PFSK-1 (cell line): ENCODE measurements at regions not wholly inside any gene's neighbourhood (a gene's known extent, or its start where the extent isn't known, plus 50 kb on each side); places are given as distances from the start of the nearest gene placed in this dataset.

Experiments used
- FOXP2 ChIP-seq: optimal IDR thresholded peaks from 2 replicates; pipeline ENCODE3; 2011; ENCODE audit warnings: borderline replicate concordance, control low read depth, inconsistent platforms; ENCODE audit not compliant: insufficient read depth; ENCODE audit errors: extremely low read length, extremely low read depth
- POLR2AphosphoS5 ChIP-seq: IDR thresholded peaks from 2 replicates; pipeline ENCODE4 v1.6.1; 2012; ENCODE audit warnings: low read depth, mild to moderate bottlenecking, control low read depth, low read length, moderate library complexity
- REST ChIP-seq, 2 experiments: IDR thresholded peaks; 2 replicates each; pipeline versions ENCODE4 v1.6.1 to v1.8.0; 2011 to 2012; ENCODE audit warnings: low read depth in 2 of 2, low read length in 2 of 2, control low read depth in 1 of 2, inconsistent platforms in 1 of 2, mild to moderate bottlenecking in 1 of 2, moderate library complexity in 1 of 2; ENCODE audit not compliant: insufficient read depth in 1 of 2
- SIN3A ChIP-seq: IDR thresholded peaks from 2 replicates; pipeline ENCODE4 v1.6.1; 2012; ENCODE audit warnings: mild to moderate bottlenecking, low read length, moderate library complexity, borderline replicate concordance; ENCODE audit not compliant: insufficient read depth
- TAF1 ChIP-seq: IDR thresholded peaks from 2 replicates; pipeline ENCODE4 v1.6.1; 2012; ENCODE audit warnings: low read length, control low read depth, borderline replicate concordance; ENCODE audit not compliant: insufficient read depth

GRCh38 chr15:35320158-35320780 lies 225.7 kb downstream of the DPH6 start:
- TF ChIP-seq FOXP2: no peak
- no peak for TF ChIP-seq TAF1
- TF ChIP-seq SIN3A: no peak
- no peak for TF ChIP-seq POLR2AphosphoS5
- TF ChIP-seq REST (IDR thresholded peaks at IDR 0.05; ENCODE audit: insufficient read depth in 1 of 2, low read depth in 2 of 2, low read length in 2 of 2): no peak

DNA sequence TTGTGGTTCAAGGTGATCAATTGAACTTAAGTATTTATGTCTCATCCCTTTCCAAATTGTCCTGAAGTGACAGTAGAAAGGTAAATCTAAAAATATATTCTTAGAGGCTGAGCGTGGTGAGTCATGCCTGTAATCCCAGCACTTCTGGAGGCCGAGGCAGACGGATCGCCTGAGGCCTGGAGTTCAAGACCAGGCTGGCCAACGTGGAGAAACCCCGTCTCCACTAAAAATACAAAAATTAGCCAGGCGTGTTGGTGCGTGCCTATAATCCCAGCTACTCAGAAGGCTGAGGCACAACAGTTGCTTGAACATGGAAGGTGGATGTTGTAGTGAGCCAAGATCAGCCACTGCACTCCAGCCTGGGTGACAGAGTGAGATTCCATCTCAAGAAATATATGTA lies 226.6 kb downstream of the DPH6 start:
- TF ChIP-seq SIN3A (no peak), TAF1 (no peak), FOXP2 (no peak), REST (IDR thresholded peaks at IDR 0.05; ENCODE audit: insufficient read depth in 1 of 2, low read depth in 2 of 2, low read length in 2 of 2) (no peak), POLR2AphosphoS5 (no peak)

DNA sequence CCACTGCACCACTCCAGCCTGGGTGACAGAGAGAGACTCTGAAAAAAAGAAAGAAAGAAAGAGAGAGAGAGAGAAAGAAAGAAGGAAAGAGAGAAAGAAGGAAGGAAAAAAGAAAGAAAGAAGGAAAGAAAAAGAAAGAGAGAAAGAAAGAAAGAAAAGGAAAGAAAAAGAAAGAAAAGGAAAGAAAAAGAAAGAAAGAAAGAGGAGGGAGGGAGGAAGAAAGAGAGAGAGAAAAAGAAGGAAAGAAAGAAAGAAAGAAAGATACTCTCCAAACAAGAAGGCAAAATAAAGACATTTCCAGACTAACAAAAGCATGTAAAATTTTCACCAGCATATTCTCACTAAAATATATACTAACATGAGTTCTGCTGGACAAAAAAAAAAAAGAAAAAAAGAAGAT lies 228.7 kb downstream of the DPH6 start:
- no peak for TF ChIP-seq TAF1
- TF ChIP-seq SIN3A: no peak
- no peak for TF ChIP-seq REST (IDR thresholded peaks at IDR 0.05; ENCODE audit: insufficient read depth in 1 of 2, low read depth in 2 of 2, low read length in 2 of 2)
- no peak for TF ChIP-seq FOXP2
- no peak for TF ChIP-seq POLR2AphosphoS5

- TF ChIP-seq TAF1 (no peak), SIN3A (no peak), REST (IDR thresholded peaks at IDR 0.05; ENCODE audit: insufficient read depth in 1 of 2, low read depth in 2 of 2, low read length in 2 of 2) (no peak), FOXP2 (no peak), POLR2AphosphoS5 (no peak)
Measured at GRCh38 chr15:35312344-35312743, 227.2 kb upstream of the NANOGP8 start.

DNA sequence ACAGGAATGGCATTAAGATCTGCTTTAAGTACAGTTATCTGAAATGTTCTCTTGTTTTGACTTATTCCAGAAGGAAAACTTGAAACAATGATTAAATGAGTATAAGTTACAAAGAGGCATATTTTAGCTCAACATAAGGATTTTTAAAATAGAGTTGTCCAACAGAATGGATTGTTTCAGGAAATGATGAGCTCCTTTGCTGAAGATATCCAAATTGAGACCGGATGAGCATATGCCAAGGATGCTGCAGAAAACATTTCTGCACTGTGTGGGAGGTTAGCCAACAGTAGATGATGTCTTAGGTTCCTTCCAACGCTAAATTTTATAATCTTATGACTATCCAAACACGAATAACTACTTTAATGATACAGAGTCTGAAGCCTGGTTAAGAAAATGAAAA lies 226.5 kb upstream of the NANOGP8 start:
- TF ChIP-seq FOXP2: no peak
- no peak for TF ChIP-seq TAF1
- TF ChIP-seq SIN3A: no peak
